ENCODE measurements at regions not wholly inside any gene's neighbourhood (a gene's known extent, or its start where the extent isn't known, plus 50 kb on each side); places are given as distances from the start of the nearest gene placed in this dataset.

- no peaks in the 10 kb centered on the region for H4K20me1 ChIP-seq (replicated peaks; ENCODE audit: control insufficient read depth, insufficient read depth, low read length)
- no peaks in the 10 kb centered on the region for H3K79me2 ChIP-seq (ENCODE audit: control insufficient read depth, insufficient read depth, low read length)
- no peak overlapping the region for H3K4me3 ChIP-seq
- FAIRE-seq (no peak), DNase-seq (ENCODE audit: extremely low read depth in 1 of 4, low spot score in 3 of 4) (no peak), ATAC-seq (no peak)
- no TSS peak for BruUV-seq (replicated peaks)
- no peak overlapping the region for H3K4me2 ChIP-seq (ENCODE audit: insufficient read depth, low read length)
- H3K27ac ChIP-seq (ENCODE audit: extremely low read depth, low read depth, low read length): no peak overlapping the region
- H3K9ac ChIP-seq (ENCODE audit: insufficient read depth in 1 of 2, low read depth in 2 of 2, low read length in 2 of 2): no peak overlapping the region
- no peak overlapping the region for H2AFZ ChIP-seq (ENCODE audit: low read depth, low read length)
- intact Hi-C loops (cut with micrococcal nuclease) (no loop called here), in situ Hi-C loops (cut with MboI) (no loop called here)
- H3K27me3 ChIP-seq (ENCODE audit: control insufficient read depth in 2 of 2, insufficient read depth in 2 of 2, low read length in 2 of 2): no peaks in the 10 kb centered on the region
- no peaks in the 10 kb centered on the region for H3K4me1 ChIP-seq (replicated peaks in 1 of 2; ENCODE audit: control insufficient read depth in 2 of 2, insufficient read depth in 2 of 2, low read length in 2 of 2)
- H3K9me1 ChIP-seq (ENCODE audit: control insufficient read depth, insufficient read depth, low read length): no peaks in the 10 kb centered on the region
- H3K36me3 ChIP-seq (ENCODE audit: control insufficient read depth, insufficient read depth, low read length): no peaks in the 10 kb centered on the region
- CTCF ChIA-PET (ENCODE audit: low intra/inter-chr PET ratio): no interaction called here
- 0% methylated on average over 3 of the region's 3 CpGs for WGBS (ENCODE audit: insufficient coverage, low coverage, missing lambda C conversion rate)
- no peaks in the 10 kb centered on the region for H3K9me3 ChIP-seq (replicated peaks; ENCODE audit: control insufficient read depth, insufficient read depth, low read depth, low read length)
- POLR2A ChIA-PET: interaction anchor here (0.6 kb wide), 1 partner anchor 23 kb away, joined by 4 read pairs; no protein-coding TSS in a partner anchor
- TF ChIP-seq BRCA1 (IDR thresholded peaks at IDR 0.05) (no peak), BRCA1 (CRISPR knock-in tag; IDR thresholded peaks at IDR 0.05) (no peak), ELK3 (CRISPR knock-in tag; IDR thresholded peaks at IDR 0.05) (no peak), POU5F1 (IDR thresholded peaks at IDR 0.05; ENCODE audit: borderline replicate concordance, low read depth, low read length, partially characterized antibody) (no peak), KAT8 (IDR thresholded peaks at IDR 0.05; ENCODE audit: low read depth) (no peak), E2F5 (CRISPR knock-in tag; IDR thresholded peaks at IDR 0.05) (no peak), HMBOX1 (IDR thresholded peaks at IDR 0.05) (no peak), TOE1 (IDR thresholded peaks at IDR 0.05; ENCODE audit: borderline replicate concordance) (no peak), TOE1 (CRISPR knock-in tag; IDR thresholded peaks at IDR 0.05; ENCODE audit: borderline replicate concordance, low read depth) (no peak), ZNF589 (CRISPR knock-in tag; IDR thresholded peaks at IDR 0.05; ENCODE audit: low read depth) (no peak), IFI16 (CRISPR knock-in tag; IDR thresholded peaks at IDR 0.05) (no peak), HDAC2 (IDR thresholded peaks at IDR 0.05) (no peak)
Observed at GRCh38 chr3:158961911-158962310, 160.1 kb downstream of the MFSD1 start.
